DMS153 treated with DMSO at 0.1 percent for 48 hours (cell line): ENCODE measurements at regions not wholly inside any gene's neighbourhood (a gene's known extent, or its start where the extent isn't known, plus 50 kb on each side); places are given as distances from the start of the nearest gene placed in this dataset.
A peak's percentile ranks its signal among the peaks of the same experiment; 100 is the strongest.
"Not testable (repeated sequence)": the region's sequence is repeated elsewhere in the genome, so short reads cannot be mapped to it uniquely, and the experiment has no call there.

ENCODE experiments used
- DNase-seq: peaks from one replicate; lab custom pipeline; 2025; ENCODE audit not compliant: unreplicated experiment; lab: John Stamatoyannopoulos, UW

DNA sequence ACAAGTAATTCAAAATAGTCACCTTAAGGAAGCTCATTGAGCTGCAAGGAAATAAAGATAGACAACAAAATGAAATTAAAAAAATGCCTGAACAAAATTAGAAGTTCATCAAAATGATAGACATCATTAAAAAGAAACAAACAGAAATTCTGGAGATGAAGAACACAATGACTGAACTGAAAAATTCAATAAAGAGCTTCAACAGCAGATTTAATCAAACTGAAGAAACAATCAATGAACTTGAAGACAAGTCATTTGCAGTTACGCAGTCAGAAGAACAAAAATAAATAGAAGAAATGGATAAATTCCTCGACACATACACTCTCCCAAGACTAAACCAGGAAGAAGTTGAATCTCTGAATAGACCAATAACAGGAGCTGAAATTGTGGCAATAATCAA, 390.0 kb upstream of the SPAG17 start:
- no peak for DNase-seq

- DNase-seq = no peak
These were observed 380.1 kb upstream of the SPAG17 start for GRCh38 chr1:118564961-118565703.

DNA sequence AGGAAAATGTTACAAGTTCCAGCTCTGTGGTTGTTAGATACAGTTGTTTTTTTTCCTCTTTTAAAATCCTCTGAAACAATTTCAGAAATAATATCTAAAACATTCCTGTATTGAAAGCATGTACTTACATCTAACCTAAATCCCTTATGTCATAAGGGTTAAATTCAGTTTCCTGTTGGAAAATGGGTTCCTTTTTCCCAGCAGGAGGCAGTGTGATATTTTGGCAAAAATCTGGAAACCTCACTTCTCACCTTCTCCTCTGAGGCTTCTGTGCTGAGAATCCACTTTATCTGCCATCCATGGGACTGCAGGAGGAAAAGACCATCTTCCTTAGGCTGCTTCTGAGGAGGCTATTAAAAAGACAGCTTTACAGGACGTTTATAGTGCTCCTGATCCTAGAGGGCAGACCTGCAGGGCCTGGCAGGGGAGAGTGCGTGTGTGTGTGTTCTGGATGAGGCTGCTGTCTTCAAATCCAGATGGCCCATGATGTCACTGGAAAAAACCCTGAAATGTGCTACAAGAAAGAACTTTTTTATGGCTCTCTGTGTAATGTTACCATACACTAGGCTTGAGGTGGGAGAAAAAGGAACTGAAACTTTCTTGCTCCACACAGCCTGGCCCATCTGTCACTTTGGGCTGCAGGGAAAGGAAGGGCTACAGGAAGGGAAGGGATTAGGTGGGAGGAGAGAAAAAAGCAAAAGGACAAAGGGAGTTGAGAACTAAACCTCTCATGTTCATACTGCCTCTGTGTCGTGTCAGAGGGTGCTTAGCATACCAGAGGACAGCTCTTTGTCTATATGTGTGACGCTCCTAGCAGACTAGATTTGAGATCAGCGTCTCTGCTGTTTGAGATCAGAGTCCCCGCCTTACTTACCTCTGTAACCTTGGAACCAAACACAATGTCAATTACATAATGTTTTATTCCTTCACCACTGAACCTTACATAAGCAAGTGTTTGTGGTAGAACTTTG, 379.2 kb upstream of the SPAG17 start:
- DNase-seq = no peak

GRCh38 chr1:118558933-118559332, 373.9 kb upstream of the SPAG17 start:
- DNase-seq = no peak

- no peak for DNase-seq
These were observed 371.9 kb upstream of the SPAG17 start for GRCh38 chr1:118556936-118557335.

GRCh38 chr1:118555638-118556037, 370.6 kb upstream of the SPAG17 start:
- no peak for DNase-seq

GRCh38 chr1:118535901-118536300, 350.9 kb upstream of the SPAG17 start:
- peak; percentile 31 for DNase-seq

DNA sequence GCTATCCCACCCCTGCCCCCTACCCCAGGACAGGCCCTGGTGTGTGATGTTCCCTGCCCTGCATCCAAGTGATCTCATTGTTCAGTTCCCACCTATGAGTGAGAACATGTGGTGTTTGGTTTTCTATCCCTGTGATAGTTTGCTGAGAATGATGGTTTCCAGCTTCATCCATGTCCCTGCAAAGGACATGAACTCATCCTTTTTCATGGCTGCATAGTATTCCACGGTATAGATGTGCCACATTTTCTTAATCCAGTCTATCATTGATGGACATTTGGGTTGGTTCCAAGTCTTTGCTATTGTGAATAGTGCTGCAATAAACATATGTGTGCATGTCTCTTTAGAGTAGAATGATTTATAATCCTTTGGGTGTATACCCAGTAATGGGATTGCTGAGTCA, 326.9 kb upstream of the SPAG17 start:
- not testable (repeated sequence) for DNase-seq

GRCh38 chr1:118504867-118505266, 319.8 kb upstream of the SPAG17 start:
- DNase-seq = peak; percentile 47

- DNase-seq = peak; percentile 10
These were observed 319.2 kb upstream of the SPAG17 start for GRCh38 chr1:118504221-118504644.

DNA sequence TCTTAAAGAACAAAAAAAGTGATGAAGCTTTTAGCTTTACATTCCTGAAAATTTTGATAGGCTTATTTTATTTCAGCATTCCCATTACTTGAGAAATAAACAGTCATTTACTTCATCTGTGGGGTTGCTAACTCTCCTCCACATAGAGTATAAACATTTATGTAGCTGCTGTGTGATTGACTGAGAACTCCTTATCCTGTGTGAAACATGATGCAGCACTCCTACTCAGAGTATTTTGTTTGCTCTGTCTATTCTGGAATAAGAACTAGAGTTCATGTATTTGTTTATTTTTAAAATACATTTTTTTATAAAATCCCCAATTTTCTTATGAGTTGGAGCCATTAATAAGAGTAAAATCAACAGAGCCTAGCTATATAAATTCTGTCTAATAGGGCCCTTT, 318.7 kb upstream of the SPAG17 start:
- no peak for DNase-seq

DNA sequence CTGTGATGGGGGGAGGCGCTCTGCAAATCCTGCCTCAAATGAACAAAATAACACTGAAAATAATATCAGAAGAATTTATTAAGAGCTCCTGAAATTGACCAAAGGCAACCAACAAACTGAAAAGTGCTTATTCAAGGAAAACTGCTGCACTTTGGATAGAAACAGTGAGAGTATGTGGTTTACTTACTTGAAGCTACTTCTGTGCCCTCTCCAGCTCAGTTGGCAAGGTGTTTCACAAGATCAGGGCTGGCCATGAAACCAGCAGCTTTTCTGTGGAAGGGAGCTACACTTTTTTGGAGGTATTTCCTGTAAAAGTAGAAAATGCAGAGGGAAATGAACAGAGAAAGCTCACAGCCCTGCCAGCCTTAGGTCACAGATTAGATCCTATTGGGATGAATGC, 310.0 kb upstream of the SPAG17 start:
- no peak for DNase-seq

GRCh38 chr1:118488787-118489186, 303.8 kb upstream of the SPAG17 start:
- DNase-seq = no peak

DNA sequence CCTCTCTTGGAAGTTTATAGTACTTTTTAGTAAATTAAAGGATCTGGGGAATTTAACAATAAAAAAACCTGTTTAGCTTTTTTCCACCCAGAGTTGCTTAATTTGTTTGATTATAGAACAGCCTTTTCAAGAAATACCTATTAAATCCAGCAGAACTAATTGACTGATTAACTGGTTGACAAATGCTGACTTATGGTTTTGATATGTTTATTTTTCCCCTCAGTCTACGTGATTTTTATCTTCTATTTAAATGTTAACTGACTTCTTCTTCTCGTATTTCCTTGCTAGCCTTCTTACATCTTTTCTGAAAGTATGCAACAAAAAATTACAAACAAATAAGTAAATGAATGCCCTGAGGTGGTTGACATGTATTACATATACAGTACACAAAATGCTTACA, 302.9 kb upstream of the SPAG17 start:
- DNase-seq = no peak

GRCh38 chr1:118487091-118487490, 302.1 kb upstream of the SPAG17 start:
- DNase-seq = no peak

GRCh38 chr1:118486199-118486598, 301.2 kb upstream of the SPAG17 start:
- DNase-seq = no peak

DNA sequence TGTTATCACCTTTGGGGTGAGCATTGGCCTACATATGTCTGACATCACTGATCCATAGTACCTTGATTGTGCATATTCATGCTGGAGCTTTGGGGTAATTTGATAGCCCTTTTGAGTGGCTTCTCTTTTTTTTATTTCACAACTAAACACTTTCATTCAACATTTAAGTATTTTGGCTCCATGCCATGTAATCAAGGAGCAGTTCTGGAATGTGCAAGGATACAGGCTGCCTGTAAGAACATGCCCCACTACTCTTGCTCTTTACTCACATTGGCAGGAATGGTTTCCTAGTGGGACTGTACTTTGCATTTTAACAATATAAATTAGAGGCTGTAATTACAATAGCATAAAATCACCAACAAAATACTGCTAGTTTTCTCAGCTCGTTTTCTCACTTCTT, 300.7 kb upstream of the SPAG17 start:
- peak; percentile 31 for DNase-seq

DNA sequence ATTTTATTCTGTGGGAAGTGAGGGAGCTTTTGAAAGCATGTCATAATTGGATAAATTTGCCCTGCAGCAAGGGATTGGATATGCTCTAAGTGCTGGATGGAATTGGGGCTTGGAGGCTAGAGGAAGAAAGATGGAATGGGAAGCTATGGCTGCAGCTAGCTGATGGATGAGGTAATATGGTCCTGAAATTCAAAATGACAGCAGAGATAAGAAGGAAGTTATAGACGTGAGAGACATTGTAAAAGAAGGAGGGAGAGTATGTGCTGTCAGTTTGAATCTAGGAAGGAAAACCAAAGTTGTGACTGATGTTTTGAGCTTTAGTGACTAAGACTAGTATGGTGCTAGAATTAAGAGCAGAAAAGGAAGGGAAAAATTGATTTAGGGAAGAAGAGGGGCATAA, 299.9 kb upstream of the SPAG17 start:
- DNase-seq = no peak

- no peak for DNase-seq
These were observed 298.4 kb upstream of the SPAG17 start for GRCh38 chr1:118483245-118484006.

DNA sequence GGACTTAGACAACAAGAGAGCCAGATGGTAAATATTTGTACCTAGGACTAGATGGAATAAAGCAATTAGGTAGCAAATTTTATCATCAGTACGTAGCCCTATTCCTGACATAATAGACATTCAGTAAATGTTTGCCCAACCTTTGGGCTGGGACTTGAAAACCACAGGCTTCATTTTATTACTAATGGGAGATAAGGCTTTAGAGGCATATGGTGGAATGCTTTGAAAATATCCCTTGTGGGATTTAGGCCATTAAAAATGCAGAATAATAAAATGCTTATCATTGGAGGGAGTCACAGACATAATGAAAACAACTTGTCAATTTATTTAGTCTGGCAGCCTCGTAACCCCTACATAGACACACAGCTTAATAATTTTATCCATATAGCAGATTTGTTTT, 296.1 kb upstream of the SPAG17 start:
- peak; percentile 6 for DNase-seq

DNA sequence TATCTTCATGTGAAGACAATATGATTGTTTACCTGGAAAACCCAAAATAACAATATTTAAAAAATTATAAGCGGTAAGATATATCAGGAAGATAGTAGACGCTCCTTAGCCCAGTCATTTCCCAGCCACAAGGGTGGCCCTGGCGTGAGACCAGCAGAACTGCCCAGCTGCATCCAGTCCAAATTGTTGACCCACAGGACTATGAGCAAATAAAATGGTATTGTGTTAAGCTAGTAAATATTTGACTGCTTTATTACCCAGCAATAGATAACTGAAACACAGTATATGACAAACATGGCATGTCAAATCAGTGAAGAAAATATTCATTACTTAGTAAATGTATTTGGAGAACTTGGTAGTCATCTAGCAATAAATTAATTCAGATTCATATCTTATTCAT, 294.3 kb upstream of the SPAG17 start:
- DNase-seq = peak; percentile 15
